A673 (cell line): ENCODE measurements at regions not wholly inside any gene's neighbourhood (a gene's known extent, or its start where the extent isn't known, plus 50 kb on each side); places are given as distances from the start of the nearest gene placed in this dataset.

Experiments used
- BruUV-seq: library from RNA; stranded (reverse); fragments of 400-500 nt; replicated peaks from 2 replicates; lab custom pipeline; 2021; lab: Mats Ljungman, UMichigan
- CTCF ChIA-PET: fragments of 300-600 bp; sonication (Branson Sonifier 250); formaldehyde crosslinking; loops from one replicate; lab custom pipeline; 2022; ENCODE audit warnings: antibody characterized with exemption; lab: Charles Lee
- POLR2A ChIA-PET: fragments of 300-600 bp; sonication (Branson Sonifier 250); formaldehyde crosslinking; loops from one replicate; lab custom pipeline; 2022; ENCODE audit warnings: antibody characterized with exemption; ENCODE audit not compliant: low non-redundant PET; lab: Charles Lee
- DNase-seq: peaks from one replicate; pipeline ENCODE4 v3.0.0-alpha.2; 2015; ENCODE audit warnings: low spot score
- H3K27ac ChIP-seq: fragments of 200-600 bp; sonication (generic); 2 replicates; pipeline ENCODE4 v1.5.1; 2016; ENCODE audit warnings: mixed run types, low read depth, mild to moderate bottlenecking, mixed read lengths, antibody characterized with exemption, low read length; ENCODE audit not compliant: poor library complexity, severe bottlenecking
- H3K27me3 ChIP-seq: fragments of 200-600 bp; sonication (generic); replicated peaks from 2 replicates; pipeline ENCODE4 v1.6.1; 2017; ENCODE audit warnings: mixed run types, low read depth, mild to moderate bottlenecking, mixed read lengths, antibody characterized with exemption, low read length; ENCODE audit not compliant: insufficient read depth, poor library complexity
- H3K36me3 ChIP-seq: fragments of 200-600 bp; sonication (generic); 2 replicates; pipeline ENCODE4 v1.6.1; 2016; ENCODE audit warnings: mixed run types, mild to moderate bottlenecking, mixed read lengths, antibody characterized with exemption, low read length; ENCODE audit not compliant: insufficient read depth, poor library complexity, severe bottlenecking
- H3K4me1 ChIP-seq: fragments of 200-600 bp; sonication (generic); 2 replicates; pipeline ENCODE4 v1.6.1; 2017; ENCODE audit warnings: mixed run types, mild to moderate bottlenecking, mixed read lengths, antibody characterized with exemption, low read length; ENCODE audit not compliant: insufficient read depth, poor library complexity, severe bottlenecking
- H3K4me3 ChIP-seq: fragments of 200-600 bp; sonication (generic); 2 replicates; pipeline ENCODE4 v1.5.1; 2016; ENCODE audit warnings: low read depth, mixed run types, mild to moderate bottlenecking, mixed read lengths, low read length; ENCODE audit not compliant: poor library complexity, severe bottlenecking
- H3K9me3 ChIP-seq: fragments of 200-600 bp; sonication (generic); 2 replicates; pipeline ENCODE4 v1.6.1; 2016; ENCODE audit warnings: mixed run types, low read depth, mild to moderate bottlenecking, mixed read lengths, antibody characterized with exemption, low read length; ENCODE audit not compliant: poor library complexity, severe bottlenecking
- CTCF ChIP-seq: fragments of 300-800, 200-600 bp; sonication (generic); conservative IDR thresholded peaks from 2 replicates; pipeline ENCODE4 v1.5.1; 2017; ENCODE audit warnings: low read depth, mild to moderate bottlenecking, antibody characterized with exemption, low read length, moderate library complexity, mixed read lengths
- EZH2 ChIP-seq: fragments of 200-600 bp; sonication (generic); IDR thresholded peaks from 2 replicates; pipeline ENCODE4 v1.6.1; 2017; ENCODE audit warnings: borderline replicate concordance, low read depth, mild to moderate bottlenecking, mixed read lengths, antibody characterized with exemption, low read length; ENCODE audit not compliant: poor library complexity, severe bottlenecking
- intact Hi-C: fragments of 100-400 bp; cut with micrococcal nuclease; formaldehyde crosslinking; loops from one replicate; pipeline ENCODE4 v1.10.0; 2022; ENCODE audit not compliant: unreplicated experiment

GRCh38 chr5:54894957-54895815 lies 90.2 kb downstream of the ESM1 start:
- ChIA-PET POLR2A (interaction anchor here (0.7 kb wide), 1 partner anchor 524 kb away, joined by 3 read pairs; no protein-coding TSS in a partner anchor), CTCF (interaction anchor here (0.5 to 1.8 kb wide), 11 partner anchors 9 to 680 kb away, joined by 3 to 12 read pairs (median 4); partner anchors contain the start of gene GPX8)
- Histone ChIP-seq H3K4me1 (peaks cover 18% of the 10 kb centered on the region), H3K27me3 (no peaks in the 10 kb centered on the region), H3K4me3 (no peak overlapping the region), H3K36me3 (no peaks in the 10 kb centered on the region), H3K9me3 (no peaks in the 10 kb centered on the region), H3K27ac (peak overlapping the region; percentile 74)
- peak; percentile 61 for DNase-seq
- intact Hi-C loops: loop anchor here (1.0 to 5.0 kb wide), 5 partner anchors 48 to 653 kb away; partner anchors contain the start of gene SNX18
- BruUV-seq: TSS peak; percentile 55
- TF ChIP-seq CTCF: no peak
- TF ChIP-seq EZH2: no peak

GRCh38 chr5:54889826-54890225 lies 95.6 kb downstream of the ESM1 start:
- no TSS peak for BruUV-seq
- H3K9me3 ChIP-seq: no peaks in the 10 kb centered on the region
- TF ChIP-seq EZH2 (no peak), CTCF (no peak)
- POLR2A ChIA-PET: interaction anchor here (0.7 kb wide), 1 partner anchor 51 kb away, joined by 3 read pairs; no protein-coding TSS in a partner anchor
- intact Hi-C loops: no loop called here
- DNase-seq: peak; percentile 80
- no peaks in the 10 kb centered on the region for H3K27me3 ChIP-seq
- H3K4me1 ChIP-seq: peaks cover 12% of the 10 kb centered on the region
- no peaks in the 10 kb centered on the region for H3K36me3 ChIP-seq
- CTCF ChIA-PET: no interaction called here
- no peak overlapping the region for H3K4me3 ChIP-seq
- no peak overlapping the region for H3K27ac ChIP-seq

- no peaks in the 10 kb centered on the region for H3K27me3 ChIP-seq
- CTCF ChIA-PET: no interaction called here
- TF ChIP-seq EZH2 (no peak), CTCF (no peak)
- no peaks in the 10 kb centered on the region for H3K36me3 ChIP-seq
- H3K4me1 ChIP-seq: peaks cover 16% of the 10 kb centered on the region
- intact Hi-C loops: no loop called here
- BruUV-seq: no TSS peak
- H3K27ac ChIP-seq: no peak overlapping the region
- DNase-seq: no peak
- no peaks in the 10 kb centered on the region for H3K9me3 ChIP-seq
- POLR2A ChIA-PET: no interaction called here
- H3K4me3 ChIP-seq: no peak overlapping the region
These were observed 97.7 kb downstream of the ESM1 start for GRCh38 chr5:54887663-54888062.
